ENCODE measurements at regions not wholly inside any gene's neighbourhood (a gene's known extent, or its start where the extent isn't known, plus 50 kb on each side); places are given as distances from the start of the nearest gene placed in this dataset.
A peak's percentile ranks its signal among the peaks of the same experiment; 100 is the strongest.

- intact Hi-C loops (cut with micrococcal nuclease; ENCODE audit: unreplicated experiment) = no loop called here
These were observed 114.8 kb upstream of the DIO3 start for GRCh38 chr14:101446387-101446969.

GRCh38 chr14:101449114-101449513 lies 112.2 kb upstream of the DIO3 start:
- H4K20me1 ChIP-seq (ENCODE audit: insufficient read depth, low read length) = no peaks in the 10 kb centered on the region
- H3K4me3 ChIP-seq (ENCODE audit: low read depth, low read length, poor library complexity, severe bottlenecking) = peak overlapping the region; percentile 2
- no peak for TF ChIP-seq EZH2phosphoT487 (IDR thresholded peaks at IDR 0.05; ENCODE audit: borderline replicate concordance, low read depth, low read length)
- TF ChIP-seq CTCF (conservative IDR thresholded peaks at IDR 0.05; ENCODE audit: low read length) = no peak; the same call in 1 of the 2 replicates
- no peaks in the 10 kb centered on the region for H3K9me3 ChIP-seq (ENCODE audit: low read length)
- no peaks in the 10 kb centered on the region for H3K79me2 ChIP-seq (ENCODE audit: insufficient read depth, low read depth, low read length)
- ChIA-PET CTCF (ENCODE audit: unreplicated experiment) (no interaction called here), POLR2A (interaction anchor here (0.7 to 1.1 kb wide), 2 partner anchors 84 to 346 kb away, joined by 3 to 5 read pairs; no protein-coding TSS in a partner anchor)
- no TSS peak for BruUV-seq (replicated peaks)
- H3K27ac ChIP-seq (ENCODE audit: low read depth, low read length, poor library complexity, severe bottlenecking) = peak overlapping the region; percentile 63
- DNase-seq (ENCODE audit: low spot score) = peak; percentile 94
- H3K9me2 ChIP-seq (ENCODE audit: insufficient read depth, low read length) = no peaks in the 10 kb centered on the region
- peaks cover 52% of the 10 kb centered on the region for H3K4me1 ChIP-seq (ENCODE audit: insufficient read depth, low read length, poor library complexity, severe bottlenecking)
- peak overlapping the region; percentile 53 for H3K4me2 ChIP-seq (ENCODE audit: low read length)
- H2AFZ ChIP-seq (ENCODE audit: low read length) = peak overlapping the region; percentile 39; the same call in 1 of the 2 replicates
- H3K36me3 ChIP-seq (ENCODE audit: insufficient read depth, low read length) = no peaks in the 10 kb centered on the region
- intact Hi-C loops (cut with micrococcal nuclease; ENCODE audit: unreplicated experiment) = loop anchor here (2.0 kb wide), 1 partner anchor 88 kb away; no protein-coding TSS in a partner anchor

More at GRCh38 chr14:101446387-101446969, 114.8 kb upstream of the DIO3 start:
- no peak overlapping the region for H3K4me3 ChIP-seq (ENCODE audit: low read depth, low read length, poor library complexity, severe bottlenecking)
- peaks cover 52% of the 10 kb centered on the region for H3K4me1 ChIP-seq (ENCODE audit: insufficient read depth, low read length, poor library complexity, severe bottlenecking)
- H3K27ac ChIP-seq (ENCODE audit: low read depth, low read length, poor library complexity, severe bottlenecking) = no peak overlapping the region
- no TSS peak for BruUV-seq (replicated peaks)
- H3K9me3 ChIP-seq (ENCODE audit: low read length) = no peaks in the 10 kb centered on the region
- TF ChIP-seq CTCF (conservative IDR thresholded peaks at IDR 0.05; ENCODE audit: low read length) (no peak), EZH2phosphoT487 (IDR thresholded peaks at IDR 0.05; ENCODE audit: borderline replicate concordance, low read depth, low read length) (no peak)
- H3K36me3 ChIP-seq (ENCODE audit: insufficient read depth, low read length) = no peaks in the 10 kb centered on the region
- H4K20me1 ChIP-seq (ENCODE audit: insufficient read depth, low read length) = no peaks in the 10 kb centered on the region
- H3K9me2 ChIP-seq (ENCODE audit: insufficient read depth, low read length) = no peaks in the 10 kb centered on the region
- CTCF ChIA-PET (ENCODE audit: unreplicated experiment) = no interaction called here
- H3K4me2 ChIP-seq (ENCODE audit: low read length) = no peak overlapping the region
- H3K79me2 ChIP-seq (ENCODE audit: insufficient read depth, low read depth, low read length) = no peaks in the 10 kb centered on the region
- POLR2A ChIA-PET = interaction anchor here (0.7 to 1.8 kb wide), 2 partner anchors 27 to 96 kb away, joined by 4 to 7 read pairs; no protein-coding TSS in a partner anchor
- peak overlapping the region; percentile 3; the same call in 1 of the 2 replicates for H2AFZ ChIP-seq (ENCODE audit: low read length)
- DNase-seq (ENCODE audit: low spot score) = no peak

GRCh38 chr14:101451166-101451565 lies 110.1 kb upstream of the DIO3 start:
- DNase-seq (ENCODE audit: low spot score) = peak; percentile 70
- POLR2A ChIA-PET = interaction anchor here (1.0 kb wide), 1 partner anchor 74 kb away, joined by 4 read pairs; no protein-coding TSS in a partner anchor

More at GRCh38 chr14:101451166-101451565, 110.1 kb upstream of the DIO3 start:
- no peak overlapping the region for H3K4me3 ChIP-seq (ENCODE audit: low read depth, low read length, poor library complexity, severe bottlenecking)
- no peaks in the 10 kb centered on the region for H3K79me2 ChIP-seq (ENCODE audit: insufficient read depth, low read depth, low read length)
- CTCF ChIA-PET (ENCODE audit: unreplicated experiment) = interaction anchor here (0.6 kb wide), 1 partner anchor 729 kb away, joined by 7 read pairs; no protein-coding TSS in a partner anchor
- peaks cover 52% of the 10 kb centered on the region for H3K4me1 ChIP-seq (ENCODE audit: insufficient read depth, low read length, poor library complexity, severe bottlenecking)
- H2AFZ ChIP-seq (ENCODE audit: low read length) = peak overlapping the region; percentile 63; the same call in 1 of the 2 replicates
- no TSS peak for BruUV-seq (replicated peaks)
- H3K4me2 ChIP-seq (ENCODE audit: low read length) = peak overlapping the region; percentile 53
- intact Hi-C loops (cut with micrococcal nuclease; ENCODE audit: unreplicated experiment) = loop anchor here (5.0 kb wide), 1 partner anchor 176 kb away; no protein-coding TSS in a partner anchor
- no peaks in the 10 kb centered on the region for H3K9me2 ChIP-seq (ENCODE audit: insufficient read depth, low read length)
- peak overlapping the region; percentile 50 for H3K27ac ChIP-seq (ENCODE audit: low read depth, low read length, poor library complexity, severe bottlenecking)
- no peaks in the 10 kb centered on the region for H4K20me1 ChIP-seq (ENCODE audit: insufficient read depth, low read length)
- H3K36me3 ChIP-seq (ENCODE audit: insufficient read depth, low read length) = no peaks in the 10 kb centered on the region
- no peaks in the 10 kb centered on the region for H3K9me3 ChIP-seq (ENCODE audit: low read length)
- no peak for TF ChIP-seq CTCF (conservative IDR thresholded peaks at IDR 0.05; ENCODE audit: low read length)
- no peak for TF ChIP-seq EZH2phosphoT487 (IDR thresholded peaks at IDR 0.05; ENCODE audit: borderline replicate concordance, low read depth, low read length)

All from OCI-LY7 (cell line).